IMR-90 (cell line): ENCODE measurements at regions not wholly inside any gene's neighbourhood (a gene's known extent, or its start where the extent isn't known, plus 50 kb on each side); places are given as distances from the start of the nearest gene placed in this dataset.

ENCODE experiments used
- ATAC-seq: fragments of 200-7000 bp; cut with Tn5 transposase; 2 replicates; pipeline ENCODE4 v1.9.1; 2020; ENCODE audit warnings: low read depth, mild to moderate bottlenecking, moderate library complexity
- BruUV-seq: library from RNA; stranded (reverse); fragments of 400-500 nt; replicated peaks from 2 replicates; lab custom pipeline; 2021; lab: Mats Ljungman, UMichigan
- CTCF ChIA-PET: fragments of 300-600 bp; formaldehyde crosslinking; extraction: SDS; loops from one replicate; lab custom pipeline; 2021; ENCODE audit warnings: antibody characterized with exemption; lab: Yijun Ruan, JAX
- POLR2A ChIA-PET: fragments of 300-600 bp; sonication (Branson Sonifier 250); formaldehyde crosslinking; loops from one replicate; lab custom pipeline; 2022; ENCODE audit warnings: antibody characterized with exemption; ENCODE audit not compliant: unreplicated experiment; lab: Charles Lee
- DNase-seq: peaks from one replicate; pipeline ENCODE4 v3.0.0; 2013
- H2AFZ ChIP-seq: replicated peaks from 2 replicates; pipeline ENCODE3; 2013; ENCODE audit warnings: low read length, mild to moderate bottlenecking; ENCODE audit not compliant: poor library complexity
- H2AK5ac ChIP-seq: 2 replicates; pipeline ENCODE4 v1.6.1; 2013; ENCODE audit warnings: low read depth, low read length, inconsistent platforms
- H2AK9ac ChIP-seq: replicated peaks from 2 replicates; pipeline ENCODE3; 2013; ENCODE audit warnings: mild to moderate bottlenecking, low read depth, low read length, moderate library complexity; ENCODE audit not compliant: poor library complexity
- H2BK120ac ChIP-seq: 2 replicates; pipeline ENCODE4 v1.6.1; 2013; ENCODE audit warnings: low read depth, low read length, inconsistent platforms
- H2BK15ac ChIP-seq: 3 replicates; pipeline ENCODE4 v1.6.1; 2013; ENCODE audit warnings: low read depth, low read length, inconsistent platforms
- H2BK20ac ChIP-seq: 2 replicates; pipeline ENCODE4 v1.6.1; 2013; ENCODE audit warnings: low read depth, mild to moderate bottlenecking, inconsistent platforms, low read length, moderate library complexity
- H2BK5ac ChIP-seq: 2 replicates; pipeline ENCODE4 v1.6.1; 2013; ENCODE audit warnings: mild to moderate bottlenecking, low read depth, low read length, inconsistent platforms; ENCODE audit not compliant: poor library complexity, severe bottlenecking
- H3K14ac ChIP-seq: replicated peaks from 2 replicates; pipeline ENCODE4 v1.6.1; 2013; ENCODE audit warnings: low read depth, low read length, inconsistent platforms
- H3K18ac ChIP-seq: 2 replicates; pipeline ENCODE4 v1.6.1; 2013; ENCODE audit warnings: low read depth, low read length, control low read depth
- H3K23ac ChIP-seq: 2 replicates; pipeline ENCODE4 v1.6.1; 2013; ENCODE audit warnings: low read depth, low read length, inconsistent platforms
- H3K27ac ChIP-seq: 2 replicates; pipeline ENCODE4 v1.5.1; 2013; ENCODE audit warnings: mild to moderate bottlenecking, control low read depth, low read length; ENCODE audit not compliant: insufficient read depth
- H3K27me3 ChIP-seq: 2 replicates; pipeline ENCODE4 v1.6.1; 2013; ENCODE audit warnings: low read length; ENCODE audit not compliant: control insufficient read depth, insufficient read depth
- H3K36me3 ChIP-seq: 2 replicates; pipeline ENCODE4 v1.6.1; 2013; ENCODE audit warnings: low read length, mixed read lengths; ENCODE audit not compliant: control insufficient read depth, insufficient read depth
- H3K4ac ChIP-seq: 2 replicates; pipeline ENCODE4 v1.6.1; 2013; ENCODE audit warnings: low read depth, low read length, inconsistent platforms
- H3K4me1 ChIP-seq: 2 replicates; pipeline ENCODE4 v1.6.1; 2013; ENCODE audit warnings: low read length, mixed read lengths; ENCODE audit not compliant: control insufficient read depth, insufficient read depth
- H3K4me2 ChIP-seq: 2 replicates; pipeline ENCODE4 v1.6.1; 2013; ENCODE audit warnings: low read depth, mild to moderate bottlenecking, control low read depth, low read length, moderate library complexity
- H3K4me3 ChIP-seq: 2 replicates; pipeline ENCODE4 v1.5.1; 2013; ENCODE audit warnings: low read depth, mild to moderate bottlenecking, control low read depth, low read length, moderate library complexity; ENCODE audit not compliant: insufficient read depth
- H3K56ac ChIP-seq: 2 replicates; pipeline ENCODE4 v1.6.1; 2013; ENCODE audit warnings: low read length, inconsistent platforms; ENCODE audit not compliant: insufficient read depth; ENCODE audit errors: extremely low read depth
- H3K79me1 ChIP-seq, 2 experiments: 2 replicates each; pipeline ENCODE4 v1.6.1; 2013; ENCODE audit warnings: low read length in 2 of 2, inconsistent platforms in 1 of 2, low read depth in 1 of 2
- H3K9ac ChIP-seq: 2 replicates; pipeline ENCODE4 v1.6.1; 2013; ENCODE audit warnings: low read depth, low read length, control low read depth
- H3K9me1 ChIP-seq: 2 replicates; pipeline ENCODE4 v1.6.1; 2013; ENCODE audit warnings: low read length, inconsistent platforms; ENCODE audit not compliant: insufficient read depth
- H3K9me3 ChIP-seq: 2 replicates; pipeline ENCODE4 v1.6.1; 2013; ENCODE audit warnings: low read length; ENCODE audit not compliant: control insufficient read depth, insufficient read depth
- H4K20me1 ChIP-seq: 2 replicates; pipeline ENCODE4 v1.6.1; 2013; ENCODE audit warnings: low read length, inconsistent platforms; ENCODE audit not compliant: insufficient read depth
- H4K5ac ChIP-seq: 2 replicates; pipeline ENCODE4 v1.6.1; 2013; ENCODE audit warnings: mild to moderate bottlenecking, low read depth, low read length, control low read depth
- H4K8ac ChIP-seq, 2 experiments: 2 replicates each; pipeline ENCODE4 v1.6.1; 2013; ENCODE audit warnings: low read depth in 2 of 2, low read length in 2 of 2, control low read depth in 1 of 2, inconsistent platforms in 1 of 2
- H4K91ac ChIP-seq: 2 replicates; pipeline ENCODE4 v1.6.1; 2013; ENCODE audit warnings: low read depth, low read length, inconsistent platforms; ENCODE audit not compliant: insufficient read depth
- CEBPB ChIP-seq: IDR thresholded peaks from 2 replicates; pipeline ENCODE4 v1.6.1; 2012; ENCODE audit warnings: low read depth, low read length, improper control_type of control experiment
- CHD1 ChIP-seq: IDR thresholded peaks from 2 replicates; pipeline ENCODE4 v1.6.1; 2012; ENCODE audit warnings: low read depth, low read length, improper control_type of control experiment
- FOS ChIP-seq: fragments of 150-350 bp; IDR thresholded peaks from 2 replicates; pipeline ENCODE4 v1.6.1; 2016; ENCODE audit warnings: low read depth, low read length
- MAFK ChIP-seq: IDR thresholded peaks from 2 replicates; pipeline ENCODE4 v1.6.1; 2012; ENCODE audit warnings: low read depth, low read length, improper control_type of control experiment
- NFE2L2 ChIP-seq: fragments of 150-350 bp; IDR thresholded peaks from 2 replicates; pipeline ENCODE4 v1.6.1; 2016; ENCODE audit warnings: low read depth, mild to moderate bottlenecking, low read length
- RAD21 ChIP-seq: IDR thresholded peaks from 2 replicates; pipeline ENCODE4 v1.6.1; 2012; ENCODE audit warnings: low read length, improper control_type of control experiment
- RCOR1 ChIP-seq: IDR thresholded peaks from 2 replicates; pipeline ENCODE4 v1.6.1; 2012; ENCODE audit warnings: mild to moderate bottlenecking, low read length, improper control_type of control experiment; ENCODE audit not compliant: insufficient replicate concordance
- SMC3 ChIP-seq: fragments of 150-350 bp; IDR thresholded peaks from 2 replicates; pipeline ENCODE4 v1.6.1; 2016; ENCODE audit warnings: low read depth, mild to moderate bottlenecking, antibody characterized with exemption, low read length, moderate library complexity
- WGBS, 2 experiments: methylation state at CpG; one replicate each; pipeline versions ENCODE4 v1.1.5 to v1.1.7; 2013; ENCODE audit warnings: missing lambda C conversion rate in 2 of 2; ENCODE audit not compliant: insufficient read length in 1 of 2; ENCODE audit errors: extremely low coverage in 2 of 2; 5-methylcytosine and 5-hydroxymethylcytosine counted together
- dilution Hi-C: fragments of 300-500 bp; cut with HindIII; formaldehyde crosslinking; loops from one replicate; pipeline ENCODE4 v1.14.3; 2018; ENCODE audit warnings: low sequenced_read_pairs; ENCODE audit not compliant: unreplicated experiment
- in situ Hi-C: fragments of 300-500 bp; cut with MboI; formaldehyde crosslinking; loops from 3 replicates; pipeline ENCODE4 v1.14.3; 2019; ENCODE audit warnings: low sequenced_read_pairs, inconsistent platforms, mixed read lengths
- intact Hi-C: fragments of 100-400 bp; cut with micrococcal nuclease; formaldehyde crosslinking; loops from 2 replicates; pipeline ENCODE4 v1.10.0; 2022

DNA sequence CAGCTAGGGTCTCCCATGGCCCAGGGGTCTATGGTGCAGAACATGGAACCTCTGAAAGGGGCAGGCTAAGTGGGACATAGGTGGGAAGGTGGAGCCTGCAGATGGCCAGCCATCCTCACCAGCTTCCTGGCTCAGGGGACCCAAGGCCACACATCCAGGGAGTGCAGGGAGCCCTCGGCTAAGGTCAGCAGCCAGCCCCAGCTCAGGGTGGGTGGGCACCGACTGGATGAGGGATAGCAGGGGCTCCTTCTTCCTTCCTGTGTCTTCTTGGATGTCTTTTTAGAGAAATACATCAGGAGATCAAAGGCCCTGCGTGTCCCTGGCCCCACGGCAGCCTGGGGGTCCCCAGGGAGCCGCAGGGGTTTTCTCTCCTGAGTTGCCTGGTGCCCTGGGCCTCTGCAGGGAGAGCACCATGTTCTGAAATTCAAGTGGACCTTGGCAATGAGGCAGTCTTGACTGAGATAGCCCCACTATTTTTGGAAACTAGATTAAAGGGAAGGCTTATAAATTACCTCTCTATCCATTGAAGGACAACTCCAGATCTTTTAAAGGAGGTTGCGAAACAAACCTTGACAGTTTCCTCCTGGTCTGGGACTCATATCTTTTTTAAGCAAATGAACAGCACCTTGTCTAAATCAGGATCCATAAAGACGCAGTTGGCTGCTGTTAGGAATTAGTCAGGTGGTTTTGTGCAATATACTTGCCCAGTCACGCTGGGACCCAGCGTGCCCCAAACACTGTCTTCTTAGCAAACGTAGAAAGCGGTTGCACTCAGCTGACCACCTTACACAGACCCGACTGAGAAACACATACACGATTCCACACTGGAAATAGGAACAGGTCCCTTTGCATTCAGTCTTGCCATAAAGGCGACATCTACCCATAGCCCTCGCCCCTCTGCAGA lies 242.3 kb downstream of the TOMM20 start:
- H2BK20ac ChIP-seq, result no peak overlapping the region
- no peak for DNase-seq

More for the DNA sequence above, 242.3 kb downstream of the TOMM20 start:
- dilution Hi-C loops, result no loop called here
- BruUV-seq, result no TSS peak
- Histone ChIP-seq H4K5ac (no peak overlapping the region), H3K36me3 (no peaks in the 10 kb centered on the region), H2AK9ac (no peak overlapping the region), H2BK15ac (no peak overlapping the region), H3K4me2 (no peak overlapping the region), H3K4ac (no peak overlapping the region), H3K23ac (no peak overlapping the region), H4K91ac (no peak overlapping the region), H3K9me1 (no peaks in the 10 kb centered on the region), H3K27ac (no peak overlapping the region), H3K9ac (no peak overlapping the region), H4K20me1 (no peaks in the 10 kb centered on the region), H3K4me1 (peaks cover 1% of the 10 kb centered on the region; the same call in 1 of the 2 replicates), H3K79me1 (no peaks in the 10 kb centered on the region), H3K18ac (no peak overlapping the region), H2AK5ac (no peak overlapping the region), H4K8ac (no peak overlapping the region), H3K27me3 (no peaks in the 10 kb centered on the region), H2AFZ (peak overlapping the region; percentile 35), H2BK120ac (no peak overlapping the region), H3K9me3 (peaks cover 3% of the 10 kb centered on the region; the same call in 1 of the 2 replicates), H3K4me3 (no peak overlapping the region), H3K56ac (no peak overlapping the region), H2BK5ac (no peak overlapping the region), H3K14ac (no peak overlapping the region)
- intact Hi-C loops, result no loop called here
- TF ChIP-seq FOS (no peak), CHD1 (no peak), NFE2L2 (no peak), MAFK (no peak), SMC3 (no peak), RAD21 (no peak), CEBPB (peak; percentile 67), RCOR1 (no peak)
- no peak for ATAC-seq
- WGBS, 2 experiments, result 83% methylated on average over 8 of the region's 15 CpGs; no CpG with 5 or more reads in 1 of the 2 experiments
- in situ Hi-C loops, result no loop called here
- ChIA-PET CTCF (no interaction called here), POLR2A (no interaction called here)
